ENCODE measurements at regions not wholly inside any gene's neighbourhood (a gene's known extent, or its start where the extent isn't known, plus 50 kb on each side); places are given as distances from the start of the nearest gene placed in this dataset.
A peak's percentile ranks its signal among the peaks of the same experiment; 100 is the strongest.
"Not testable (repeated sequence)": the region's sequence is repeated elsewhere in the genome, so short reads cannot be mapped to it uniquely, and the experiment has no call there.

DNA sequence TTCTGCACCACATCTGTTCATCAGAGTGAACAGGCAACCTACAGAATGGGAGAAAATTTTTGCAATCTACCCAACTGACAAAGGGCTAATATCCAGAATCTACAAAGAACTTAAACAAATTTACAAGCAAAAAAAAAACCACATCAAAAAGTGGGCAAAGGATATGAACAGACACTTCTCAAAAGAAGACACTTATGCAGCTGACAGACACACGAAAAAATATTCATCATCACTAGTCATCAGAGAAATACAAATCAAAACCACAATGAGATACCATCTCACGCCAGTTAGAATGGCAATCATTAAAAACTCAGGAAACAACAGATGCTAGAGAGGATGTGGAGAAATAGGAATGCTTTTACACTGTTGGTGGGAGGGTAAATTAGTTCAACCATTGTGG lies 59.1 kb upstream of the UBE2E2 start:
- not testable (repeated sequence) for ATAC-seq; H3K9me3 Mint-ChIP-seq; DNase-seq (ENCODE audit: low spot score in 2 of 2); H3K27ac Mint-ChIP-seq; H3K36me3 Mint-ChIP-seq

DNA sequence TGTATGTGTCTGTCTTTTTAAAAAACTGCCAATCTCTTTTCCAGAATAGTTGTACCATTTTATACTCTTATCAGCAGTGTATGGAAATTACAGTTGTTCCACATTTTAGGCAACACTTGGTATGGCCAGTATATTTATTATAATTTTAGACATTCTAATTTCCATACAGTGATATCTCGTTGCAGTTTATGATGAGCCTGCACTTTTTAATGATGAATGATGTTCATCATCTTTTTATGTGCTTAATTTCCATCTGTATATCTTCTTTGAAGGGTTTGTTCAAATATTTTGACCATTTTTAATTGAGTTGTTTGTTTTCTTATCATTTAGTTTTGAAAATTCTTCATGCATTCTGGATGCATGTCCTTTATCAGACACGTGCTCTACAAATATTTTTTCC lies 57.0 kb upstream of the UBE2E2 start:
- Mint-ChIP-seq H3K9me3 (peaks cover 0 to 4% of the 10 kb centered on the region in 2 donors), H3K36me3 (no peaks in the 10 kb centered on the region), H3K27ac (no peak overlapping the region)
- ATAC-seq (no peak), DNase-seq (ENCODE audit: low spot score in 2 of 2) (no peak)

DNA sequence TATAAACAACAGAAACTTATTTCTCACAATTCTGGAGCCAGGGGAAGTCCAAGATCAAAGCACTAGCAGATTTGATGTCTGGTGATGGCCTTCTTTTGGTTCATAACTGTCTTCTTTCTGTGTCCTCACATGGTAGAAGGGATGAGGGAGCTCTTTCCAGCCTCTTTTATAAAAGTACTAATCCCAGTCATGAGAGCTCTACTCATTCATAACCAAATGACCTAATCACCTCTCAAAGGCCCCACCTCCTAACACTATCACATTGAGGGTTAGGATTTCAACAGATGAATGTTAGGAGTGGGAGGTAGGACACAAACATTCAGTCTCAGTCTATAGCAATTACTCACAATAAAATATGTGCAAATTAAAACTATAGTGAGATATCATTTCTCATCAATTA lies 50.1 kb upstream of the UBE2E2 start:
- peaks cover 0 to 4% of the 10 kb centered on the region in 2 donors for H3K9me3 Mint-ChIP-seq
- H3K27ac Mint-ChIP-seq, result no peak overlapping the region
- ATAC-seq (peak in 1 of 2 donors; percentile 28), DNase-seq (ENCODE audit: low spot score in 2 of 2) (no peak)
- no peaks in the 10 kb centered on the region for H3K36me3 Mint-ChIP-seq

Measured in activated naive CD4-positive, alpha-beta T cell treated with anti-CD3 and anti-CD28 coated beads, Interleukin-2, amount 50 U/mL, for 72 hours (primary cell).